UCSD-AML1 (cell line): ENCODE measurements at regions not wholly inside any gene's neighbourhood (a gene's known extent, or its start where the extent isn't known, plus 50 kb on each side); places are given as distances from the start of the nearest gene placed in this dataset.
"Not testable (repeated sequence)": the region's sequence is repeated elsewhere in the genome, so short reads cannot be mapped to it uniquely, and the experiment has no call there.

Experiments
- DNase-seq: peaks from one replicate; lab custom pipeline; 2025; ENCODE audit not compliant: unreplicated experiment; lab: John Stamatoyannopoulos, UW

DNA sequence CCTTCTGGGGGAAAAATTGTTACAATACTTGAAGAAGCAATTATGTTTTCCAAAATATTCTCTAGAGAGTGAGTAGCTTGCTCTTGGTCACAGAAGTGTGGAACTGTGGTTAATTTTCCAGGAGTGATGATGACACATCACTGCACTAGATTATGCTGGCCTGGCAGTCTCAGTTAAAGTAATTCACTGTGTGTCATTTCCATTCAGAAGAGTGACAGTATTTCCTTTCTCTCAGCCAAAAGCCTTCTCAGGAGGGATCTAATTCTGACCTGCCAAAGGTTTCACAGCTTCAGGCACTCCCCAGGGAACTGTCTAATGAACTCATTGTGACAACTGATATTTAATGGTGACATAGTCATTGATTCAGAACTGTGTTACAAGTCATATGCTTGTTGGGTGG lies 517.5 kb downstream of the TBC1D32 start:
- DNase-seq, result no peak

DNA sequence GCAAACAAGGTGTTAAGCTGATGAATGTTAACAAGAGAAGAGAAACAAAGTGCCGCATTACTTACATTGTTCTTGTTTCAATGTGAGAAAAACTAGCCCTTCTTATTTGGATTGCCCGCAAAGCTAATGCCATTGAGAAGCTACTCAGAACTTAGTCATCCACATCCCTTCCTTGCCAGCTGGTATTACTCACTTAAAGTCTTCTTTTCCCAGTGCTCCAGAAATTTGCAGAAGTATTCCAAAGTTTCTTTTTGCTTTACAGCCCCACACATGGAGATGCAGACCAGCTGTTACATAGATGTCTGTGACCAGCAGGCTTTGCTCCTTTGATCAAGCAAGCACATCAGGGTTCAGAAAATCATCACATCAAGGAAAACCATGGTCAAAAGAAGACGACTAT lies 529.0 kb downstream of the TBC1D32 start:
- DNase-seq, result no peak

DNA sequence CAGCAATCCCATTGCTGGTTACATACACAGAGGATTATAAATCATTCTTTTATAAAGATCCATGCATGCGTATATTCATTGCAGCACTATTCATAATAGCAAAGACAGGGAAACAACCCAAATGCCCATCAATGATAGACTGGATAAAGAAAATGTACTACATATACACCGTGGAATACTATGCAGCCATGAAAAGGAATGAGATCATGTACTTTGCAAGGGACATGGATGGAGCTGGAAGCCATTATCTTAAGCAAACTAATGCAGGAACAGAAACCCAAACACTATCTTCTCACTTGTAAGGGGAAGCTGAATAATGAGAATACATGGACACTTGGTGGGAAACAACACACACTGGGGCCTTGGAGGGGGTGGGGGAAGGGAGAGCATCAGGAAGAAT lies 529.7 kb downstream of the TBC1D32 start:
- no peak for DNase-seq

DNA sequence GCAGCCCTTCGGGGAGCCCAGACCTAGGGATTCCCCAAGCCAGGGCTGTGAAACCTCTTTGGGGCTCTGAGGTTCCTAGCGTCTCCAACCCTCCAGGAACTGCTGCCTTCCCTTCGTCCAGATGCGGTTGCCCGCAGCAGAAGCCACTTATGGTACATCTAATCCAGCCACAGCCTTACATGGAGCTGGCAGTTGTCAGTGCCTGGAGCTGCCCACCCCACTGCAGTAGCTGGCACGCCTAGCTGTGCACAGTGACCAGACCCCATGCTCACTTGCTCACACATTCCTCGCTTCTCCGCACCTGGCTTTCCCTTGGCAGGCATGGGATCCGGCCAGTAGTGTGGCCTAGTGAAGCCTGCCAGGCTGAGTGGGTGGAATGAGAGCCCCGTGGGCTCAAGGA lies 547.6 kb downstream of the TBC1D32 start:
- DNase-seq, result no peak

DNA sequence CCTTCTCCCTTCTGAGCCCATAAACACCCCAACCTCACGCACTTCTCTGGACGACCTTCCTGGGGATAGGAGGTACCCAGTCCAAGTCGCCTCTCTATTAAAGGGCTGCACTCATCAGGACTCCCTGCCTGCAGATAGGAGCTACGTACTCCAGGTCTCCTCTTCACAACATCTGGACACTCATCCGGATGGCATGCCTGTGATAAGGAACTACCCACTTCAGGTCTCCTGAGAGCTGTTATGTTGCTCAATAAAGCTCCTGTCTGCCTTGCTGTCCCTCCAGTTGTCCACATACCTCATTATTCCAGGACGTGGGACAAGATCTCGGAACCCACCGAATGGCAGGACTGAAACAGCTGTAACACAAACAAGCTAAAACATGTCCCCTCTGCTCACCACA lies 548.0 kb downstream of the TBC1D32 start:
- no peak for DNase-seq

DNA sequence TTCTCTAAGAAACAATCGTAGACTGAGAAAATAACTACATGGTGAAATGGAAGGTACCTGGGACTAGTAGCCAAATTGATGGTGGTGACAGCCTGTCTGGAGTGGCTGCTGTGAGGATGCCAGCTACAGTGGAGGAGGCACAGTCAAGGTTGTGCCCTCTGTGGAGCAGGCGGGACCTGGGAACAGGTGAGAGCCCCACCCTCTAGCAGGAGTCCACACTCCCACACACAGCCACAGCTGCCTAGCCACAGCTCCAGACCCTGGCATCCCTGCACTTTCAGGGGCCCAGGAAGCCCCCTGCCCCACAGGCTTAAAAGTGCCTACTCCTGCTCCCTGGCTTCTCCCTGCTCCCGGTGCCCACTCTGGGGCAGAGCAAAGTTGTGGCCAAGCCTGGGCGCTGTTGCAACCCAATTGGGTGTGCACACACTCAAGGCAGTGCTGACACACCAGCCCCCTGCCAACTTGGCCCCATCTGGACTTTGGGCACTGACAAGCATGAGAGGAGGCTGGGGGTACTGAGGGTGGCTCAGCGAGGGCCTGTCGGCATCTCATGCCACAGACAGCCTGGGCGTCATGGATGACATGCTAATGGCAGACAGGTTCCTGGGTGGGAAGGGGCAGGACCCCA lies 548.7 kb downstream of the TBC1D32 start:
- no peak for DNase-seq

DNA sequence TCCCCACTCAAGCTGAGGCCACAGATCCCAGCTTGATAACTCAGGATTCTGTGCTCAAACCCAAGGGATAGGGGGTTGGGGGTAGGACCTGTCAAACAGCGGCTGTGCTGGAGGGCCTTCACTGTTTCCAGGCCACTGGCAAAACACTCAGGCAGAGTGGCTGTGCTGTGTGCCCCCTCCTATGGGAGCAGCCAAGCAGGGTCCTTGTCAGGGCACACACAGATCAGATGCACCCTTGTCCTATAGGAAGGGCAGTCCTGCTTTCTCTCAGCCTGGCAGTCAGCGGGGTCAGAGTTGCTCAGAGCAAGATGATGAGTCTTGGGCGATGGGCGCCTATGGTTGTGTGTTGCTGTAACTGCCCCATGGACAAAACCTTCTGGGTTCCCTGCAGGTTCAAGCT lies 554.8 kb downstream of the TBC1D32 start:
- no peak for DNase-seq

DNA sequence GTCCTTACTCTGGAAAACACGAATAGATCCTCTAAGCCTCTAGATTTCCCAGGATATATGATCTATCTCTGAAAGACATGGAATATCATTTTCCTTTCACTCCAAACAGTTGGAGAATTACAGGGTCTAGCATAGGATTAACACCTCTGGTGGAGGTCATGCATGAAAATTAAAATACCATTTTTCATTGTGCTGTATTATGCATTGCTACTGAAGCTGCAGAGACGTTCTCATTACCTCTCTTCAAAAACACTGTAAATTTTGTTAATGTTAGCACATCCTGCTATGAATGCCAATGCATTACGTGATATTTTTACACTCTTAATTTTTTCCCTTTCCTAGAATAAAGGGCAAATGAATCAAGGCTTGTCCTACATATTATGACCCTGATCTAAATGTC lies 558.6 kb downstream of the TBC1D32 start:
- DNase-seq, result no peak

DNA sequence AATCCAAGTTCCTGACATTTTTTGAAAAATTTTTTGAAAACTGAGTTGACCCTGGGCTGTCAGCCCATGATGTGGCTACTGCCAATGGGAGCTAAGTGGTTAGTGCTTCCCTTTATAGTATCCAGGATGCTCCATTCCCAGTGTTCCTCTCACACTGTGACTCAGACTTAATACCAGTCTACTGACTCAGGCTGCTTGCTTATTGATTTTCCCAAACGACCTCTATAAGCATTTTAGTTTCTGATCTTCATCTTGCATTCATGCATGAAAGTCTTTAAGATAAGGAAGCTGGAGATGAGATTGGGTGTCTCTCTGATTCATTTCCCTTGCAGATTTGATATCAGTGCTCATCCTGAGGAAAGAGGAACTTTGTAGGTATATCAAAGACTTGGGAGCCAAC lies 560.0 kb downstream of the TBC1D32 start:
- DNase-seq, result no peak

DNA sequence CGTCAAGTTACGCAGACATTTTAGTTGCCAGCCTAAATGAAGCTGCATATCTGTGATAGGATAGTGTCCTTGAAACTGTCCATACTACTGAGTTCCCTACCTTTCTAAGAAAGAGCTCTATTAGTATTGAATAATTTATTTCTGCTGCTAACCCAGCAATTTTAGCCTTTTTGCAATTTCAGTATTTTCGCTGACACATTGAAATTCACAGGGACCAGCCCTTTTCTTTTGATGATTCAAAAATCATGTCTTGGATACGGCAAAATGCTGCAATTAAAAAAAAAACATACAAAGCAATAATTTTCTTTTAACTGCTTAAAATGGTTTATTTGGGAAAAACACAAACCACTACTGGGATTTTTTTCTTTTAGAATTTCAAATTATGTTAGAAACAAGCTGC lies 563.3 kb downstream of the TBC1D32 start:
- DNase-seq, result no peak

DNA sequence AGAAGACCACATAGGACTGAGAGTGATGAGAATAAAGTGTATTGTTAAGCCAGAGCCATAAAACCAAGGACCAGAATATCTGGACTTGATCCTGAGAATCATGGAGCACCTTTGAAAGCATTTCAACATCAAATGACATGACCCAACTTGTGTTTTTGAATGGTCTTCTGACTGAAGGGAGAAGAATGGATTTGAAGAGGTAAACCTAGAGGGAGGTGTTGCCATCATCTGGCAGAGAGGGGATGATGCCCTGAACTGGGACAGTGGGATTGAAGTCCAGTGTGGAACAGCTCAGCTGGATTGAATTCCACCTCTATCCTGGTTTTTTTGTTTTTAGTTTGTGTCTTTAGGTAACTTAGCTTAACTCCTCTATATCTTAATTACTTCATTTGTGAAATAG lies 570.0 kb downstream of the TBC1D32 start:
- no peak for DNase-seq

DNA sequence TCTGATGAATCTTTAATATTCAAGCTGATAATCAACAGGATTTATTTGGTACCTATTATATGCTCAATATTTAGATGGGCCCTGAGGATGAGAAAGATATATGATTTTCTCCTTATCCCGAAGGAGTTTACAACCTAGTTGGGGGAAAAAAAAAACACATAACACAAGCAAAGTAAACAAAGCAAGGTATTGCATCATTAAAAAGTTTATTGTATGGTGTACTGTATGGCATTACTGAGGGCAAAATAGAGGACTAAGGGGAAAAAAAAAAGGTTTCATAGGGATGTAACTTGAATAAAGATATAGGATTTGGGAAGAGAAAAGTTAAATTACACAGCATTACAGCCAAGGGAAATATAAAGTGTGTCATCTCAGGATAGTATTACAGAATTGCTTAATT lies 574.7 kb downstream of the TBC1D32 start:
- no peak for DNase-seq

DNA sequence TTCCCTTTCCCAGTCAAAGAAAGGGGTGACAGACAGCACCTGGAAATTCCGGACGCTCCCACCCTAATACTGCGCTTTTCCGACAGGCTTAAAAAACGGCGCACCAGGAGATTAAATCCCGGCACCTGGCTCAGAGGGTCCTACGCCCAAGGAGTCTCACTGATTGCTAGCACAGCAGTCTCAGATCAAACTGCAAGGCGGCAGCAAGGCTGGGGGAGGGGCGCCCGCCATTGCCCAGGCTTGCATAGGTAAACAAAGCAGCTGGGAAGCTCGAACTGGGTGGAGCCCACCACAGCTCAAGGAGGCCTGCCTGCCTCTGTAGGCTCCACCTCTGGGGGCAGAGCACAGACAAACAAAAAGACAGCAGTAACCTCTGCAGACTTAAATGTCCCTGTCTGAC lies 585.7 kb downstream of the TBC1D32 start:
- DNase-seq, result not testable (repeated sequence)

DNA sequence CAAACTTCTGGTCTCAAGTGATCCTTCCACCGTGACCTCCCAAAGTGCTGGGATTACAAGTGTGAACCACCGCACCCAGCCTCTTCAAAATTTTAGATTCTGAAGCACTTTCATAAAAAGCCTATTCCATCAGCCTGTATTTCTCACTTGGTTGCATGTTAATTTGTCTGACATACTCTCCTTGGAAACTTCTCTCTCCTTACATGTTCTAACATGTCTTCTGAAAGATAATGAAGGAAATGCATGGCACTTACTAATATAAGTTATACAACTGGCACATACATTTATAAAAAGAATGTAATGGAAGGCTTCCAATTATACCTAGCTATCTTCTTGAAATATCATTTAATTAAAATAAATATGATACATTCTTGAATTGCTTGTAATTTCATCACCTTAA lies 597.5 kb downstream of the TBC1D32 start:
- DNase-seq, result no peak

DNA sequence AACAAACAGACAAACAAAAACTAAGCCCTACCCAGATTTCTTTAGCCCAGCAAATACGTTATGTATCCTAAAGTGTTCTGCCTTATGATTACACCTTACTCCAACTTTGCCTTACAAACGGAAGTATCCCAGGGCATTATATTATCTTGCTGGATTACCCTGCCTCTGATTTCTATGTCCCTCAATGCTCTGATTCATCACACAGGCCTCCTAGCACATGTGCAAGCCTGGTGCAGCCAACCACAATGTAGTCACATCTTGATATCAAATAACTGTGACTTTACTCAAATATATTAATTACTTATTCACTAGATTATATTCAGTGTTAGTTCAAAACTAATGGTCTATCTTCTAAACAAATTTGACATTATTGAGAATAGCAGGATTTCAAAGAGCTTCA lies 598.6 kb downstream of the TBC1D32 start:
- DNase-seq, result no peak

DNA sequence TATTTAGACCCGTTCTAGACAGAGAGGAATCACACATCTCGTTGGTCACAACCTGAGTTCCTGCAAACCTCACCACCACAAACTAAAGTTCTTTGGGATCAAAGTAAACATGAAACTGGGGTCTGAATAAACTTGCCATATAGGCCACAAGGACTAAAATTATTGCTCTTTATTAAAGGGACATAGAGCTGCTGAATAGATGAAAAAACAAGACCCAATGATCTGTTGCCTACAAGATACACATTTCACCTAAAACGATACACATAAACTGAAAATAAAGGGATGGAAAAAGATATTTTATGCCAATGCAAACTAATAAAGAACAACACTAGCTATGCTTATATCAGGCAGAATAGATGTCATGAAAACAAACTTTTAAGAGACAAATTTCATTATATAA lies 623.0 kb downstream of the TBC1D32 start:
- DNase-seq, result no peak

DNA sequence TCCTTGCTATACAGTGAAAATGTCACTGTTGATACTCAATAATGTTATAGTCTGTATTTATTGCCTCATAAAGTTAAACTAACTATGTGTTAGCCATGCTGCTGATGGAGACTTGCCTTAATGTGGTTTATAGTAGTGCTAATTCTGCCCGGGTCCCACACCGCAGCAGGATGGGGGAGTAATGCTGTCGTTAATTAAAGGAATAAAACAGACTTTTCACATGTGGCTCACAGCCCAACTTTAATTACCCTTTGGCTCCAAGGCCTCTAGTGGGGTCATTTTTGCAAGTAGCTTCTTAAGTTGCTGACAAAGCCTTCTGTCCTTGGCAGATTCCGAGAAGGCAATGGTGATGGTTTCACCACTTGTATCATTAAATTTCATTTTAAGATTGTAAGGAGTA lies 634.3 kb downstream of the TBC1D32 start:
- no peak for DNase-seq

DNA sequence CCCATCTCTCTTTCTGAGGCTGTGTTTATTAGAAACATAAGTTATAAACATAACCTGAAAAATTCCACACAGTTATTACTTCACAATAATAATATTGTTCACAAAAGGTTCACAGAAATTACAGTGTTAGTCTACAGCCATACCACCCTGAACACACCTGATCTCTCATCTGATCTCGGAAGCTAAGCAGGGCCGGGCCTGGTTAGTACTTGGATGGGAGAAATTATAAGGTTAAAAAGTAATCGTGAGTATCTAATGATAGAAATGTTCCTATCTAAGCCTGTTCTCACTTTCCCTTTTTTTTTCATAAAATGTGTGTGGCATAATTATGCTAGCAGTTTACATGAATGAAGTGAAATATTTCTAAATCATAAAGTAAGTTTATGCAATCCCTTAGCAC lies 647.8 kb downstream of the TBC1D32 start:
- DNase-seq, result no peak

DNA sequence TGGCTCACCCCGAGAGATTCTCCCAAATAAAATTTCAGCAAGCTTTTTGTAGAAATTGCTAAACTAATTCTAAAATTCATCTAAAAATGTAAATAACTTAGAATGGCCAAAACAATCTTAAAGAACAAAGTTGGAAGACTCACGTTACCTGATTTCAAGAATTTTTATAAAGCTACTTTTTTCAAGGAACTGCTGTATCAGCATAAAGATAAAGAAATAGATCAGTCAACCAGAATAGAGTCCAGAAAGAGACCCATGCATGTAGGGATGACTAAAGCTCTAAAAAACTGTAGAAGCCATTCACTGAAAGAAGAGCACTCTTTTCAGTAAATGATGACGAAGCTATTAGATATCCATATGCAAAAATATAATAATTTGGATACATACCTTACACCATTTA lies 652.1 kb downstream of the TBC1D32 start:
- DNase-seq, result no peak

DNA sequence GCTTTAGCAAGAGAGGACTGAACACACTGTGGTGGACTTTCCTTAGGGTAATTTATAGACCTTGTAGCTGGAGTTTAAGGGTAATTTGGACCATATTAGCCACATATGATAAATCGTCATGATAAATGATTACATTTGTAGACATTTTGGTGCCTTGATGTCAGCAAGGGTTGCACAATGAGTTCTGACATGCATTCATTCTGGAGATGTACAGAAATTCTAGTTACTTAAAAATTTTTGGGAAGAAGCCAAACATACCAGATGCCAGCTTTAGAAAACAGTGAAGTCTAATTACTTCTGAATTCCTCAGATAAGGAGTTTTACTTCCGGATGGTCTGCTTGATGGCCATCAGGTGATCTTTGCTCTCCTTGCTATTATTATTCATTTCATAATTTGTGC lies 653.1 kb downstream of the TBC1D32 start:
- DNase-seq, result no peak

DNA sequence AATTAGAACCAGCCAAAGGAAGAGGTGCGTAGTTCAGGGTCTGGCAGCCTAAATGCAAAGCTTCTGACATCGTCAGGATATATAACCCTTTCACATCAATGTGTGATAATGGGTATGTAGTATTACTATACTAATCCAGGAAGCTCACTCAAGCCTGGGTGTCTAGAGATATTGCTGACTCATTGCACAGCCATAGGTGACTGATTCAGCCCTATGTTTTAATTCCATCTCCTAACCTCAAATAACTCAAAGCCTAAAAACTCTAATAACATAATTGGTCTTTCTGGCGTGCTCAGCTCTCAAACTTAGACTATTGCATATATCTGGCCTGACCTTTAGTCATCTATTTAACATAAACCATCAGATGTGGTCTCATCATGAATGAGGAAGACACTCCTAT lies 658.4 kb downstream of the TBC1D32 start:
- no peak for DNase-seq

DNA sequence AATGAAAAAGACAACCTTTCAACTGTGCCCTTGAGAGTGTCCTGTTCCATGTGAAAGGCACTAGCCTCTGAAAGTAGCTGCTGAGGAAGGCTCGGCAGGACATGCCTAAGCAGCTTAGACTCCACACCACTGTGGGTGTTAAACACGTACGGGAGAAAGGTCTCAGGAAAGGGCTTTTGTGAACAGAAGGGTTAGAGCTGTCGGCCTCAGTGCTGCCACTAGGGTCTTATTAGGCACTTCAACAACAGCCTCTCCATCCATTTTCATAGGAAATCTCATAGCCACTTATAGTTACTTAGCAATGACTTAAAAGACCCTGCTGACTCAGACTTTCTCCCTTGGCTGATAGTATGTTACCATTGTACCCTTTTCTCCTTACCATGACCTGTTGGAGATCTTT lies 662.8 kb downstream of the TBC1D32 start:
- peak; percentile 6 for DNase-seq

DNA sequence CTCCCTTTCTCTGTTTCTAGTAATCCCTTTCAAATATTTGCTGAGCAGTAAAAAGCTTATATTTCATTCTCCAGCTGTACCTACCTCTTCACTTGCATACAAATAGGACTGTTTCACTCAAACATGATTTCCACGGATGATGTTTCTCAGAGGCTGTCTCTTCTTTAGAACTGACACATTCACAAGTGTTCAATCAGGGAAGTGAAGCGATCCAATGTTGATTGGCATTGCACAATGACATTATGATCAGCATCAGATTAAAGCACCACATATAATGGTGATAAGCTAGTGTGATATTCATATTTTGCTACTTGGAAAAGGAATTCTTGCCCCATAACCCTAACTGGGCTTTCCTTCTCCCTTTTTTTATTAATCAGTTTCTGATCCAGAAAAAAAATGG lies 681.8 kb downstream of the TBC1D32 start:
- DNase-seq, result no peak

DNA sequence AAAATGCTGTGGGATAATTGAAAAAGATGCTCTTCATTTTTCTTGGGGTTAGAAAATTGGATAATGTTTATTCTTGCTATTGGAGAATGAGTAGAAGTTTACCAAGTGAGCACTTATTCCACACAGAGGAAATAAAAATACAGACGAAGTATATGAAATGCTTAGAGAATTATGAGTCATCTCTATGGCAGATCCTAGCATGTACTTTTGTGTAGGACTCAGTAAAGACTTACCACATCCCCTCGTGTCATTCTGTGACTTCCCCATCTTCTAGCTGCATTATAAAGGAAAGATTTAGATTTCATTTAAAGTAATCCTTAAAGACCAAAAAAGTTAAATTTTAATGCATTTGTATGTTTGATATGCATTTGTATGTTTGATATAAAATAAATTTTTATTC lies 685.6 kb downstream of the TBC1D32 start:
- no peak for DNase-seq
